ENCODE measurements at regions not wholly inside any gene's neighbourhood (a gene's known extent, or its start where the extent isn't known, plus 50 kb on each side); places are given as distances from the start of the nearest gene placed in this dataset.
"Not testable (repeated sequence)": the region's sequence is repeated elsewhere in the genome, so short reads cannot be mapped to it uniquely, and the experiment has no call there.

- H3K36me3 Mint-ChIP-seq (ENCODE audit: low read depth): no peaks in the 10 kb centered on the region
- no peaks in the 10 kb centered on the region for H3K4me1 Mint-ChIP-seq
- DNase-seq: no peak
- H3K9me3 Mint-ChIP-seq: peaks cover 15% of the 10 kb centered on the region
- no peaks in the 10 kb centered on the region for H3K27me3 Mint-ChIP-seq (ENCODE audit: low read depth, poor library complexity)
- no peak for TF ChIP-seq CTCF (IDR thresholded peaks at IDR 0.05)
- no peak overlapping the region for H3K4me3 Mint-ChIP-seq
- no peak overlapping the region for H3K27ac Mint-ChIP-seq
Observed at GRCh38 chr1:189121941-189122340, 1355.7 kb downstream of the BRINP3 start.

GRCh38 chr1:189125694-189126093 lies 1352.0 kb downstream of the BRINP3 start:
- DNase-seq: no peak
- no peak overlapping the region for H3K4me3 Mint-ChIP-seq
- peaks cover 15% of the 10 kb centered on the region for H3K9me3 Mint-ChIP-seq
- TF ChIP-seq CTCF (IDR thresholded peaks at IDR 0.05): no peak
- H3K27me3 Mint-ChIP-seq (ENCODE audit: low read depth, poor library complexity): no peaks in the 10 kb centered on the region
- H3K27ac Mint-ChIP-seq: no peak overlapping the region
- H3K4me1 Mint-ChIP-seq: no peaks in the 10 kb centered on the region
- H3K36me3 Mint-ChIP-seq (ENCODE audit: low read depth): no peaks in the 10 kb centered on the region

GRCh38 chr1:189131576-189131975 lies 1346.1 kb downstream of the BRINP3 start:
- Mint-ChIP-seq H3K27ac (no peak overlapping the region), H3K4me3 (no peak overlapping the region), H3K27me3 (ENCODE audit: low read depth, poor library complexity) (peaks cover 2% of the 10 kb centered on the region), H3K36me3 (ENCODE audit: low read depth) (no peaks in the 10 kb centered on the region), H3K9me3 (peaks cover 2% of the 10 kb centered on the region), H3K4me1 (no peaks in the 10 kb centered on the region)
- no peak for DNase-seq
- TF ChIP-seq CTCF (IDR thresholded peaks at IDR 0.05): no peak

- H3K4me3 Mint-ChIP-seq; H3K27ac Mint-ChIP-seq; H3K4me1 Mint-ChIP-seq; H3K36me3 Mint-ChIP-seq (ENCODE audit: low read depth); H3K27me3 Mint-ChIP-seq (ENCODE audit: low read depth, poor library complexity); DNase-seq: not testable (repeated sequence)
- peaks cover 15% of the 10 kb centered on the region for H3K9me3 Mint-ChIP-seq
Observed at GRCh38 chr1:189139748-189140147, 1337.9 kb downstream of the BRINP3 start.

- TF ChIP-seq CTCF (IDR thresholded peaks at IDR 0.05): no peak
- DNase-seq: no peak
- H3K27ac Mint-ChIP-seq: no peak overlapping the region
- peaks cover 15% of the 10 kb centered on the region for H3K9me3 Mint-ChIP-seq
- no peaks in the 10 kb centered on the region for H3K4me1 Mint-ChIP-seq
- no peaks in the 10 kb centered on the region for H3K36me3 Mint-ChIP-seq (ENCODE audit: low read depth)
- no peaks in the 10 kb centered on the region for H3K27me3 Mint-ChIP-seq (ENCODE audit: low read depth, poor library complexity)
- no peak overlapping the region for H3K4me3 Mint-ChIP-seq
Observed at GRCh38 chr1:189141056-189141455, 1336.6 kb downstream of the BRINP3 start.

GRCh38 chr1:189149547-189150375 lies 1327.9 kb downstream of the BRINP3 start:
- Mint-ChIP-seq H3K27ac (no peak overlapping the region), H3K9me3 (no peaks in the 10 kb centered on the region), H3K4me3 (no peak overlapping the region), H3K4me1 (no peaks in the 10 kb centered on the region), H3K27me3 (ENCODE audit: low read depth, poor library complexity) (no peaks in the 10 kb centered on the region), H3K36me3 (ENCODE audit: low read depth) (no peaks in the 10 kb centered on the region)
- no peak for TF ChIP-seq CTCF (IDR thresholded peaks at IDR 0.05)
- no peak for DNase-seq

All from nephron progenitor cell (in vitro differentiated cells).